Stimulated activated CD4-positive, alpha-beta T cell treated with anti-CD3 and anti-CD28 coated beads, Interleukin-1b, Interleukin-23, amount 100 ng/mL, for 4 hours (primary cell): ENCODE measurements at regions not wholly inside any gene's neighbourhood (a gene's known extent, or its start where the extent isn't known, plus 50 kb on each side); places are given as distances from the start of the nearest gene placed in this dataset.
A peak's percentile ranks its signal among the peaks of the same experiment; 100 is the strongest.

Experiments
- DNase-seq, 2 donors: peaks; one replicate each; pipeline ENCODE4 v3.0.0-alpha.2; 2020; ENCODE audit warnings: low read depth in 2 of 2

GRCh38 chr3:127458696-127459604, 131.6 kb downstream of the TPRA1 start:
- peak in 1 of 2 donors; percentile 13 for DNase-seq

- DNase-seq = no peak
Measured at GRCh38 chr3:127457546-127458145, 132.9 kb downstream of the TPRA1 start.

- DNase-seq = peak in 1 of 2 donors; percentile 6
Measured at GRCh38 chr3:127457094-127457475, 133.4 kb downstream of the TPRA1 start.

GRCh38 chr3:127456471-127457093, 134.0 kb downstream of the TPRA1 start:
- no peak for DNase-seq

GRCh38 chr3:127455541-127456450, 134.7 kb downstream of the TPRA1 start:
- DNase-seq = peak in 1 of 2 donors; percentile 46

- DNase-seq = no peak
Measured at GRCh38 chr3:127454968-127455367, 135.6 kb downstream of the TPRA1 start.

- no peak for DNase-seq
Measured at GRCh38 chr3:127454051-127454450, 136.5 kb downstream of the TPRA1 start.

GRCh38 chr3:127452321-127452821, 138.2 kb downstream of the TPRA1 start:
- no peak for DNase-seq

- no peak for DNase-seq
Measured at GRCh38 chr3:127451321-127451720, 139.2 kb downstream of the TPRA1 start.

- no peak for DNase-seq
Measured at GRCh38 chr3:127450331-127450730, 140.2 kb downstream of the TPRA1 start.

- no peak for DNase-seq
Measured at GRCh38 chr3:127449486-127450212, 140.9 kb downstream of the TPRA1 start.

GRCh38 chr3:127448671-127449070, 141.9 kb downstream of the TPRA1 start:
- no peak for DNase-seq

- no peak for DNase-seq
Measured at GRCh38 chr3:127448161-127448561, 142.4 kb downstream of the TPRA1 start.

- no peak for DNase-seq
Measured at GRCh38 chr3:127446756-127447155, 143.8 kb downstream of the TPRA1 start.

GRCh38 chr3:127445581-127446343, 144.8 kb downstream of the TPRA1 start:
- DNase-seq = no peak

GRCh38 chr3:127444761-127445160, 145.8 kb downstream of the TPRA1 start:
- DNase-seq = no peak

GRCh38 chr3:127443581-127444375, 146.8 kb downstream of the TPRA1 start:
- DNase-seq = no peak

GRCh38 chr3:127442506-127442905, 148.0 kb downstream of the TPRA1 start:
- DNase-seq = no peak

- DNase-seq = no peak
Measured at GRCh38 chr3:127441764-127442163, 148.8 kb downstream of the TPRA1 start.
